ENCODE measurements at regions not wholly inside any gene's neighbourhood (a gene's known extent, or its start where the extent isn't known, plus 50 kb on each side); places are given as distances from the start of the nearest gene placed in this dataset.

DNA sequence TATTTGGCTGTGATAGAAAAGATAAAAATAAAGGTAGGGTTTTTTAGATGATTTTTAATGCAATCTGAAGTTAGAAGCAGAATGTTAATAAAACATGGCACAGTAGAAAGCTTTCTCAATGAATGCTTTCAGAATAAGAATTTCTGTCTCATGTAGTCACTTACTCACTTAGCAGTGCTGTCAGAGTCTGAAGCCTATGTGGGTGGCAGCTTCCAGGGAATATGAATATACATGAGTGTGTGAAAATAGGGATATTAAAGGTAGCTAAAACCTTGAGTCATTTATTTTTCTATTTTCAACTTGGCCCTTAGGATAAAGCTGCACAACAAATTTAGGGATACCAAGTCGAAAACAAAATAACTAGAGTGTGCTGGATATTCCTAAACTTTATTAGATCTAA lies 427.9 kb downstream of the AEBP2 start:
- H3K4me1 ChIP-seq, result peaks cover 0 to 63% (median 0%) of the 10 kb centered on the region in 3 donors
- no peak for DNase-seq
- H3K27me3 ChIP-seq, result no peaks in the 10 kb centered on the region
- H3K4me3 ChIP-seq, result no peak overlapping the region
- no peaks in the 10 kb centered on the region for H3K9me3 ChIP-seq
- no peaks in the 10 kb centered on the region for H3K36me3 ChIP-seq
- H3K27ac ChIP-seq, result peak overlapping the region in 1 of 4 donors; percentile 80
- intact Hi-C loops (cut with DNase I), result no loop called here
- 72 to 83% methylated on average over 1 of the region's 1 CpG for WGBS, 2 donors
- no peak for TF ChIP-seq POLR2A (IDR thresholded peaks at IDR 0.05)
- TF ChIP-seq, protein P1, sequence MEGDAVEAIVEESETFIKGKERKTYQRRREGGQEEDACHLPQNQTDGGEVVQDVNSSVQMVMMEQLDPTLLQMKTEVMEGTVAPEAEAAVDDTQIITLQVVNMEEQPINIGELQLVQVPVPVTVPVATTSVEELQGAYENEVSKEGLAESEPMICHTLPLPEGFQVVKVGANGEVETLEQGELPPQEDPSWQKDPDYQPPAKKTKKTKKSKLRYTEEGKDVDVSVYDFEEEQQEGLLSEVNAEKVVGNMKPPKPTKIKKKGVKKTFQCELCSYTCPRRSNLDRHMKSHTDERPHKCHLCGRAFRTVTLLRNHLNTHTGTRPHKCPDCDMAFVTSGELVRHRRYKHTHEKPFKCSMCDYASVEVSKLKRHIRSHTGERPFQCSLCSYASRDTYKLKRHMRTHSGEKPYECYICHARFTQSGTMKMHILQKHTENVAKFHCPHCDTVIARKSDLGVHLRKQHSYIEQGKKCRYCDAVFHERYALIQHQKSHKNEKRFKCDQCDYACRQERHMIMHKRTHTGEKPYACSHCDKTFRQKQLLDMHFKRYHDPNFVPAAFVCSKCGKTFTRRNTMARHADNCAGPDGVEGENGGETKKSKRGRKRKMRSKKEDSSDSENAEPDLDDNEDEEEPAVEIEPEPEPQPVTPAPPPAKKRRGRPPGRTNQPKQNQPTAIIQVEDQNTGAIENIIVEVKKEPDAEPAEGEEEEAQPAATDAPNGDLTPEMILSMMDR (IDR thresholded peaks at IDR 0.05), result no peak

DNA sequence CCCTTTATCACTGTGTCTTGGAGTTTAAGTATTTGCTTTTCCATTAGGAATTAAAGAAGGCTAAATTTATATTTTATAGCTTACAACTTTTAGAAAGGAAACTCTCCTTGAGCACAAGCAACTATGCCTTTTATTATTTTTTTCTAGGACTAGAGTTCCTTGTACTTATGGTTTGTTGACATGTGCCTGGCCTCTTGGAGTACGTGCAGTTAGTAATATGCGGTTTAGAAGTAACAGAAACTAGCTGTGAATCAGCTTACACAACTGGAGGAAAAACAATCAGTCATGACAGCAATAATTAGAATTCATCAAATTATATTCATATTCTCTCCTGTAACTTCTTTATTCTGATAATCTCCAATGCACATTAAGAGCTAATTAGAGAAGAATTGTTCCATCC lies 428.7 kb downstream of the AEBP2 start:
- TF ChIP-seq, protein P1 (IDR thresholded peaks at IDR 0.05), result no peak
- TF ChIP-seq POLR2A (IDR thresholded peaks at IDR 0.05), result no peak

DNA sequence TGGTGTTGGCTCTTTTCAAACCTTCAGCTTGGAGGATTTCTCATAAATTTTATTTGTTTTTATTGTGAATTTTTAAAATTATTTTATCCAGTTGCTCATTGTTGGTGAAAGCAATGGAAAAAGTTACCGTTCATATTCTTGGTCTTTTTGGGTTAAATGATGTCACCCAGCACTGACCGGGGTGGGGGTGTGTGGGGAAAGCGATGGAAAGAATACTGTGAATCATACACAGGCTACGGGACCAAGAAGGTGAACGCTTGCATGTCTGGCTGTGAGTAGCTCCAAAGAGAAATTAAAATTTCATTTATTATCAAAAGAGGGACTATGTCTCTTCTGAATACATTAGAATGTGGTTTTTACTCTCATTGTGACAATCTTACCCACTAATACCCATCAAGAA lies 430.1 kb downstream of the AEBP2 start:
- Histone ChIP-seq H3K27ac (peak overlapping the region in 2 of 4 donors; percentile 76 to 80), H3K36me3 (no peaks in the 10 kb centered on the region), H3K4me3 (peak overlapping the region in 1 of 4 donors; percentile 3), H3K27me3 (no peaks in the 10 kb centered on the region), H3K4me1 (peaks cover 0 to 58% (median 0%) of the 10 kb centered on the region in 3 donors), H3K9me3 (no peaks in the 10 kb centered on the region)
- intact Hi-C loops (cut with DNase I), result no loop called here
- no peak for TF ChIP-seq POLR2A (IDR thresholded peaks at IDR 0.05)
- WGBS, 2 donors, result 31 to 52% methylated on average over 5 of the region's 5 CpGs
- no peak for DNase-seq

More for the DNA sequence above, 428.7 kb downstream of the AEBP2 start:
- WGBS, 2 donors, result 23 to 49% methylated on average over 2 of the region's 2 CpGs
- intact Hi-C loops (cut with DNase I), result no loop called here
- Histone ChIP-seq H3K9me3 (no peaks in the 10 kb centered on the region), H3K27ac (peak overlapping the region in 2 of 4 donors; percentile 76 to 80), H3K4me3 (no peak overlapping the region), H3K36me3 (no peaks in the 10 kb centered on the region), H3K27me3 (no peaks in the 10 kb centered on the region), H3K4me1 (peaks cover 0 to 58% (median 0%) of the 10 kb centered on the region in 3 donors)
- no peak for DNase-seq

DNA sequence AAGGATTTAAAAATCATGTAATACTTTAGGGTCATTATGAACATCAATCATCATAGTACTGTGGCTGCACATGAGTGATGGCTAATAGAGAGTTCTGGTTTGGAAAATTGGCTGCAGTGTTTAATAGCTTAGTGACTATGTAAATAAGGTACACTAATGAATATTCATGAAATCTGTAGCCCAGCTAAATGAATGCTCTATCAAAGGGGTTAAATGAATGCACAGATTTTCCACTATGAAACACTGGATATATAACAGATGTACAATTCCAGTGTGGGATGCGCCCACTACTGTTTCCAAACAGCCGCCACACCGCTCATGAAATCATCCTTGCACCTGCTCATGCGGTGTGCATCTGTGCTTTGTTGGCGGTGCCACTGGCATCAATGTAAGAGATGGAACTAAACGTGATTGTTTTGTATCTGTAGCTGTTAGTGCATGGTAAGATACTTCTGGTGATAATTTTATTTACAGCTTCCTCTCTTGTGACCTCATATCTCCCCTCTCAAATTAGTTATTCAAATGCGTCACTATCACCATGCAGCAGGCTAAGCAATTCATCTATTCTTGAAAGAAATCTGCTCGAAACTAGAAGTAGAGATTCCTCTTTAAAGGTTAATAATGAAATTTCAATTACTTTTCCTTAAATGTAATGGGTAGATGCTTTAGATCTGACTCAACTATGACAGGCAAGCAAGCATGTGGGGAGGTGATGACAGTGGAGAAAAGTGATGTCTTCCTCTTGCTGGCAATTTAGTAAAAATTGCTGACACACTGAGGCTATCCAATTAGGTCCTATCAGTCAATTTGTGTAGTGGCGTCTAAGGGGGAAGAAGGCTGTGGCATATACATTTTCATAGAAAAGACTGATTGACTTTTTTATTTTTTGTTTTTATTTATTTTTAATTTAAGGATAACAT lies 433.6 kb downstream of the AEBP2 start:
- intact Hi-C loops (cut with DNase I), result no loop called here
- DNase-seq, result no peak

DNA sequence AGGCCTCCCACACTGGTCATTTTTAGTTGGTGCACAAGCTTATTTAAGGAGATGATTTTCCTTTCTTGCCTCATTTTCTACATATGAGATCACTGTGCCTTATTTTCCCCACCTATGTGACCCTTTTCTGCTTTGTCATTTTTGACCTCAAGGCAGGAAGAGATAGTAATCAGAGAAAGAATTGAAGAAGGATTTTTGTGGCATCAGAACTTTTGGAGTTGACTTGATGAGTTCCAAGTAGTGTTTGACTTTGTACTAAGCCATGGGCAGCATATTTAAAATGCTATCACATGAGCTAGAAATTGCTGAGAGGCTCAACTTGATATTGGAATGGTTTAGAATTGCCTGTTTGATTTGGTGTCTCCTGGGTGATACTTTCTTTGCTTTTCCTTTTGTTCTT lies 440.8 kb downstream of the AEBP2 start:
- TF ChIP-seq POLR2A (IDR thresholded peaks at IDR 0.05), result no peak
- TF ChIP-seq, protein P1 (IDR thresholded peaks at IDR 0.05), result no peak
- no peak overlapping the region for H3K27ac ChIP-seq
- H3K27me3 ChIP-seq, result no peaks in the 10 kb centered on the region
- no peak for DNase-seq
- H3K4me1 ChIP-seq, result peaks cover 0 to 32% (median 4%) of the 10 kb centered on the region in 3 donors
- no peaks in the 10 kb centered on the region for H3K36me3 ChIP-seq
- intact Hi-C loops (cut with DNase I), result no loop called here
- H3K4me3 ChIP-seq, result no peak overlapping the region
- no peaks in the 10 kb centered on the region for H3K9me3 ChIP-seq

More for the DNA sequence above, 433.6 kb downstream of the AEBP2 start:
- Histone ChIP-seq H3K27ac (no peak overlapping the region), H3K9me3 (no peaks in the 10 kb centered on the region), H3K36me3 (no peaks in the 10 kb centered on the region), H3K4me1 (peaks cover 0 to 31% (median 0%) of the 10 kb centered on the region in 3 donors), H3K27me3 (no peaks in the 10 kb centered on the region), H3K4me3 (no peak overlapping the region)
- TF ChIP-seq, protein P1 (IDR thresholded peaks at IDR 0.05), result no peak
- TF ChIP-seq POLR2A (IDR thresholded peaks at IDR 0.05), result no peak
- 79 to 85% methylated on average over 9 of the region's 9 CpGs for WGBS, 2 donors
